GM12891 (cell line): ENCODE measurements at regions not wholly inside any gene's neighbourhood (a gene's known extent, or its start where the extent isn't known, plus 50 kb on each side); places are given as distances from the start of the nearest gene placed in this dataset.

Source experiments
- POLR2A ChIP-seq: IDR thresholded peaks from 2 replicates; pipeline ENCODE4 v1.6.1; 2011; ENCODE audit warnings: low read depth, low read length, control low read depth
- POLR2AphosphoS5 ChIP-seq: IDR thresholded peaks from 2 replicates; pipeline ENCODE4 v1.6.1; 2011; ENCODE audit warnings: low read depth, low read length, control low read depth
- POU2F2 ChIP-seq: IDR thresholded peaks from 2 replicates; pipeline ENCODE4 v1.6.1; 2011; ENCODE audit warnings: low read depth, mild to moderate bottlenecking, control low read depth, low read length, moderate library complexity
- SPI1 ChIP-seq: IDR thresholded peaks from 2 replicates; pipeline ENCODE4 v1.6.1; 2011; ENCODE audit warnings: low read depth, low read length, control low read depth
- TAF1 ChIP-seq: IDR thresholded peaks from 2 replicates; pipeline ENCODE4 v1.6.1; 2011; ENCODE audit warnings: low read depth, low read length, control low read depth

DNA sequence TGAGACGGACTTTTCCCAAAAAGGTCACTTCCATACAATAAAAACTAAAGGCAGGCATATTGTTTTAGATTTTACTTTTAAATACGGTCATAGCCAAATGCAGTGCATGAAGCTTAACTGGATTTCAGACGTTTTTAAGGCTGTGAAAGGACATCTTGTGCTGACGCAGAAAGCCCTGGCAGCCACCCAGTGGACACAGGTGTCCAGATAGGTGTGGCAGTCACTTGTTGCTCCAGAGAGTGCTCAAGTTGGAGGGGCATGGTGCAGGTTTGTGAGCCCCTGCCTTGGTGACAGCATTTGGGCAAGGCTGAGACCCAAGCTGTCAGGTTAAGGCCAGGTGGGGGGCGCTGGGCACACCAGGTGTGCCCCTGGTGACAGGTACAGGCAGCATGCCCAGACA, 135.8 kb upstream of the TBL1X start:
- TF ChIP-seq POLR2A (no peak), TAF1 (no peak), POU2F2 (no peak), POLR2AphosphoS5 (no peak), SPI1 (no peak)
